HPDE6-E6E7 (cell line): ENCODE measurements at regions not wholly inside any gene's neighbourhood (a gene's known extent, or its start where the extent isn't known, plus 50 kb on each side); places are given as distances from the start of the nearest gene placed in this dataset.
"Not testable (repeated sequence)": the region's sequence is repeated elsewhere in the genome, so short reads cannot be mapped to it uniquely, and the experiment has no call there.

ENCODE experiments used
- DNase-seq: peaks from one replicate; pipeline ENCODE4 v3.0.0; 2011; ENCODE audit warnings: missing footprints; ENCODE audit errors: extremely low spot score

DNA sequence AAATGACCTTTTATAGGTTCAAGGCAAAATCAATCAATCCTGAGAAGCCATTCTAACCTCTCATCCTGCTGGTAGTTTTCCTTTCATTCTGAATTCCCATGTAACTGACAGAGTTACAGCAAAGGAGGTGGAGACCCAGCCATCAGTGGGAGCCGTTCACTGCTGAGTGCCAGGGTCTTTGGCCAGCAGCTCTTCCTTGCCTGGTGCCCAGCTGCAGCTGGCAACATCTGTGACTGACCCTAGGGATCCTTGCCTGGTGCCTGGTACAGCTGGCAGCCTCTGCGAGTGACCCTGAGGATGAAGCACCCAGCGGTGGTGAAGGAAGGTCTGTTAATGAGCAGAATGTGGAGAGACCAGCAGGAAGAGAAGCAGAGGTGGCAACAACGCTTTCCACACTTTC is 314.6 kb downstream of the THBS2 start:
- no peak for DNase-seq

DNA sequence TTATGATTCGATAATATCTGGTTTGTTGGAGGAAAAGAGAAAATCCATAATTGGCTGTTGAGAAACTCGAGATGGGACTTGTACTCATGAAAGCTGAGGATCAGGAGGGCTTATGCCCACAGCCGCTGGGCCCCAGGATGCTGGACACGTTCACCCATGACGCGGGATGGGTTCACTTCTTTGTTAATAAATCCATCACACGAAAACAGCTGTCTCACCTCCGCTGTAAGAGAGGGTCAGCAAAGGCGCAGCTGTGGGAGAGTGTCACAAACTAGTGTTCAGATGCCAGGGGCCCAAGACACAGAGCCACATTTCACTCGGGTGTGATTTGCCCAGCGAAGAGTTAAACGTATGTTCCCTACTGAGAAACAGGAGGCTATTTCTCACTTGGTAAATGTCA is 315.1 kb downstream of the THBS2 start:
- no peak for DNase-seq

GRCh38 chr6:168937054-168937453 is 316.6 kb downstream of the THBS2 start:
- no peak for DNase-seq

DNA sequence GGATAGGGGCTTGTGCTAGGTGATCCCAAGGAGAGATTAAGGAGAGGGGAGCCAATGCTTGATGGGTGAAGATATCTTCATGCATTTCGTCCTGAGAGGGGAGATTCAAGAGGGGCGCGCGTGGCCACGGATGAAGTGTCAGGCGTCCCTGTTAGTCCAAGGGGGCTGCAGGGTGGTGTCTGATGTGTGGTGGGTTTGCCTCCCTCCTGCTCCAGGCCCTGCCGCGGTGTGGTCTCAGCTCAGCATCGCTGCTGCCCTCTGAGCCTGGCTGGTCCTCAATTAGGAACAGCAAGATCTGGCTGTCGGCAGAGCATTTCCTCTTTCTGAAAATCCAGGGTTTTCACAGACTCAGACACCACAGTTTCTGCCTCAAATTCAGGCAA is 318.0 kb downstream of the THBS2 start:
- no peak for DNase-seq

- DNase-seq = no peak
Observed at GRCh38 chr6:168934660-168935627, 318.7 kb downstream of the THBS2 start.

DNA sequence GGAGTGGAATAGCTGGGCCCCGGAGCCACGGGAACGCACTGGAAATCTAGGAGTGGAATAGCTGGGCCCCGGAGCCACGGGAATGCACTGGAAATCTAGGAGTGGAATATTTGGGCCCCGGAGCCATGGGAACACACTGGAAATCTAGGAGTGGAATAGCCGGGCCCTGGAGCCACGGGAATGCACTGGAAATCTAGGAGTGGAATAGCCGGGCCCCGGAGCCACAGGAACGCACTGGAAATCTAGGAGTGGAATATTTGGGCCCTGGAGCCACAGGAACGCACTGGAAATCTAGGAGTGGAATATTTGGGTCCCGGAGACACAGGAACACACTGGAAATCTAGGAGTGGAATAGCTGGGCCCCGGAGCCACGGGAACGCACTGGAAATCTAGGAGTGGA is 321.5 kb downstream of the THBS2 start:
- not testable (repeated sequence) for DNase-seq

DNA sequence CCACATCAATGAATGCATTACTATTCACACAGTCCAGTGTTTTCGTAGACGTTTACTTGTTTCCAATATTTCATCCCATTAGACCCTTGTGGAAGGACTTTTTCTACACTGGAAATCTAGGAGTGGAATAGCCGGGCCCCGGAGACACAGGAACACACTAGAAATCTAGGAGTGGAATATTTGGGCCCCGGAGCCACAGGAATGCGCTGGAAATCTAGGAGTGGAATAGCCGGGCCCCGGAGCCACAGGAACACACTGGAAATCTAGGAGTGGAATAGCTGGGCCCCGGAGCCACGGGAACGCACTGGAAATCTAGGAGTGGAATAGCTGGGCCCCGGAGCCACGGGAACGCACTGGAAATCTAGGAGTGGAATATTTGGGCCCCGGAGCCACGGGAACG is 322.6 kb downstream of the THBS2 start:
- DNase-seq = not testable (repeated sequence)

GRCh38 chr6:168929871-168930450 is 323.7 kb downstream of the THBS2 start:
- no peak for DNase-seq

DNA sequence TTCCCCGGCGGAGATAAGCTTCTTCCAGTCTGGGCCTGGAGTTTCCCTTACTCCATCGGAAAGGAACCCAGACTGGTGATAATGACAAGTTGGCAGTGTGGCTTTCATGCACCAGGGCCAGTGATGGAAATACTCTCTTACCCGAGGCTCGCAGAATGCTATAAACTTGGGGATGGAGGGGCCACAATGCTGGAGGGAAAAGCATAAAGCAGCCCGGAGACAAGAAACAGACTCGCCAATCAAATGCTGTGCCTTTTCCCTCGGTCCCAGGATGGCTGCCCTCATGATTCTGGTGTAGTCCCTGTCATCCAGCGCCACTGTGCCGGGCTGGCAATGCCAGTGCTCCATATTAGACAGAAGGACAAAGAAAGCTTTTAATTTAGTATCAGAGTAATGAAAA is 325.6 kb downstream of the THBS2 start:
- no peak for DNase-seq

DNA sequence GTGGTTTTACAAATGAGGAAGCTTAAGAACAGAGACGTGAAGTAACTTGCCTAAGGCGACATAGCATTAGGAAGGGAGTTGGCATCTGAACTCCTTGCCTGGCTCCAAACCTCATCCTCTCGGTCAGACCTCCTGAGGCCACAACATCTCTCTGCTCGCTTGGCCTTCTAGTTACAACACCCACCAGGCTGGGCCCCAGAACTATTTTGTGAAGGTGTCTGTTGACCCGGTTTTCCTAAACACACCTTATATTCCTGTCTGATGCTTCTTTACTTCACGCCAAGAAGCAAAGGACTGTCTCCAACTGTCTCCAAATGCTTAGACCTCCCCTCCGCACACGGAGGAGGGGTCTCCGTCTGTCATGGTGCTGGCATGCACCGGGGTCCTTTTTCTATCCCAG is 326.6 kb downstream of the THBS2 start:
- DNase-seq = no peak

DNA sequence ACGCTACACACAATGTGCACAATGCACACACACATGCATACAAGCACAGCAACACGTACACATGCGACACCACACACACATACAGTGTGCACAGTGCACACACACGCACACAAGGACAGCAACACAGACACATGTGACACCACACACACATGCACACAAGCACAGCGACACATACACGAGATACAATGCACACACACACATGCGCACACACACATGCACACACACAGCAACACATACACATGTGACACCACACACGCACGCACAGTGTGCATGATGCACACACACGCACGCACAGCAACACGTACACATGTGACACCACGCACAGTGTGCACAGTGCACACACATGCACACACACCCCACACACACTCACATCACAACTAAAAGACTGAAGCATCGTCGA is 327.3 kb downstream of the THBS2 start:
- no peak for DNase-seq

GRCh38 chr6:168925671-168926070 is 328.0 kb downstream of the THBS2 start:
- no peak for DNase-seq

- no peak for DNase-seq
Observed at GRCh38 chr6:168923171-168923570, 330.5 kb downstream of the THBS2 start.

DNA sequence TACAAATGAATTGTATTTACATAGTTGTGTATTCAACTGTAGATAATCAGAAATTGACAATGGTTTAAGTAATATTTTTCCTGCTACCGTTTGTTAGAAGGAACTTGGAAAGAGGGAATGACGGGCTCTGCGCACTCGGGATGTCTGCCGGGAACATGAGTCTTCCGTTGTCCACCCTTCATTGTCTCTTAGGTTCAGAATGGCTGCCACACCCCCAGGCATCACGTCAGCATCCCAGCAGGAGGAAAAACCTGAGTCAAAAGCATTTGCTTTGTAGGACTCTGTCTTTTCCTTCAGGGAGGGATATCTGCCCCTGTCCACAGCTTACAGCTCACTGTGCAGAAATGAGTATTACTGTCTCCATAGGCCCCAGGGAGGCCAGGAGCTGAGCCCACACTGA is 331.2 kb downstream of the THBS2 start:
- DNase-seq = no peak

DNA sequence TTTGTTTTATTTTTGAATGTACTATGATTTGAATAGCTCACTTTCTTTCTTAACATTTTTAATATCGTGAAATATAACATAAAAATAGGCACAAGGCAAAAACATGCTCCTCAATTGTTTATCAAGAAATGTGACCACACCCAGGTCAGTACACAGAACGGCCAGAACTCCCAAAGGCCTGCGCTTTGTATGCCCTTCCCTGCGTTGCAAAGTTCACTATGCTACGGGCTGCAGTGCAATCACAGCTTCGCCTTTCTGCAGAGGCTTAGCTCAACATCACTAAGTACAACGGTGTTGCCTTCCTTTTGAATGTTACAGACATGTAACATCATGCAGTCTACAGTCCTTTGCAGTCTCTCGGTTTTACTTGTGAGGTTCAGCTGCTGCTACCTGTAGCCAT is 333.4 kb downstream of the THBS2 start:
- DNase-seq = no peak

GRCh38 chr6:168919470-168920179 is 334.0 kb downstream of the THBS2 start:
- DNase-seq = no peak

GRCh38 chr6:168916576-168917211 is 337.0 kb downstream of the THBS2 start:
- no peak for DNase-seq

DNA sequence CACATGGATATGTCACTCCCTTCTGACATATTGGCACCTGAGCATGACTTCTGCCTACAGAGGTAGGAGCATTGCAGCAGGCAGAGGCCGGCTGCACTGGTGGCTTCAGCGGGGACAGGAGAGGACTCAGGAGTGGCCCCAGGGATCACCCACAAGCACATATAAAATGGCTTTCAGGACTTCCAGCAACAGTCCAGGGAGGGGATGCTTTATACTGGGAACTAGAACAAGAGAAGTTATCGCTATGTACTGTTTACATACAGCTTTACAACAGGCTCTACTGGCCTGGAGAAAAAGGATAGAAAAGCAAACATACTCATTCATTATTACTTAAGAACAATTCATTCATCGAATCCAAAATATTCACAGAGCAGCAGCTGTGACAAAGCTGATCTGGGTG is 337.8 kb downstream of the THBS2 start:
- no peak for DNase-seq

- no peak for DNase-seq
Observed at GRCh38 chr6:168915242-168915641, 338.4 kb downstream of the THBS2 start.

- no peak for DNase-seq
Observed at GRCh38 chr6:168913866-168914469, 339.7 kb downstream of the THBS2 start.

GRCh38 chr6:168913231-168913865 is 340.3 kb downstream of the THBS2 start:
- DNase-seq = not testable (repeated sequence)
